ENCODE measurements at regions not wholly inside any gene's neighbourhood (a gene's known extent, or its start where the extent isn't known, plus 50 kb on each side); places are given as distances from the start of the nearest gene placed in this dataset.

DNA sequence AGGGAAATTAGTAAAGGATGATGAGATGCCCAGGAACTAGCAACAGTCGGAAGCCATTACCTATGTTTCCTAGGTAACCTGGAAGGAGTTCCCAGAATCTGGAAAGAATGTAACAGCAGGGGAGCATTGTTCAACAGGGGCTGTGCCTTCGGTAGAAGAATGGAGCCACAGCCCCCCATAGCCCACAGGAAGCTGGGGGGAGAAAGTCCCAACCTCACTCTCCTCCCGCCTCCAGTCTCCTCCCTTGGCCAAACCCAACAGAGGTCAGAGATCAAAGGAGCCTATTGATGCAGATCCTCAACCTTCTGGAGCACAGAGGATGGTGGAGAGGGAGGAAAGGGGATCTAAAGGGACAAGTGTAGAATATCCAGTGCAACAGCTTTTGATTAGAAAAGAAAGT is 131.5 kb upstream of the SLC44A3 start:
- TF ChIP-seq, protein P1, sequence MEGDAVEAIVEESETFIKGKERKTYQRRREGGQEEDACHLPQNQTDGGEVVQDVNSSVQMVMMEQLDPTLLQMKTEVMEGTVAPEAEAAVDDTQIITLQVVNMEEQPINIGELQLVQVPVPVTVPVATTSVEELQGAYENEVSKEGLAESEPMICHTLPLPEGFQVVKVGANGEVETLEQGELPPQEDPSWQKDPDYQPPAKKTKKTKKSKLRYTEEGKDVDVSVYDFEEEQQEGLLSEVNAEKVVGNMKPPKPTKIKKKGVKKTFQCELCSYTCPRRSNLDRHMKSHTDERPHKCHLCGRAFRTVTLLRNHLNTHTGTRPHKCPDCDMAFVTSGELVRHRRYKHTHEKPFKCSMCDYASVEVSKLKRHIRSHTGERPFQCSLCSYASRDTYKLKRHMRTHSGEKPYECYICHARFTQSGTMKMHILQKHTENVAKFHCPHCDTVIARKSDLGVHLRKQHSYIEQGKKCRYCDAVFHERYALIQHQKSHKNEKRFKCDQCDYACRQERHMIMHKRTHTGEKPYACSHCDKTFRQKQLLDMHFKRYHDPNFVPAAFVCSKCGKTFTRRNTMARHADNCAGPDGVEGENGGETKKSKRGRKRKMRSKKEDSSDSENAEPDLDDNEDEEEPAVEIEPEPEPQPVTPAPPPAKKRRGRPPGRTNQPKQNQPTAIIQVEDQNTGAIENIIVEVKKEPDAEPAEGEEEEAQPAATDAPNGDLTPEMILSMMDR (IDR thresholded peaks at IDR 0.05; ENCODE audit: insufficient read depth, low read length) = no peak
- DNase-seq (ENCODE audit: low read depth) = no peak
- H3K4me3 ChIP-seq (ENCODE audit: low read depth, low read length) = no peak overlapping the region

DNA sequence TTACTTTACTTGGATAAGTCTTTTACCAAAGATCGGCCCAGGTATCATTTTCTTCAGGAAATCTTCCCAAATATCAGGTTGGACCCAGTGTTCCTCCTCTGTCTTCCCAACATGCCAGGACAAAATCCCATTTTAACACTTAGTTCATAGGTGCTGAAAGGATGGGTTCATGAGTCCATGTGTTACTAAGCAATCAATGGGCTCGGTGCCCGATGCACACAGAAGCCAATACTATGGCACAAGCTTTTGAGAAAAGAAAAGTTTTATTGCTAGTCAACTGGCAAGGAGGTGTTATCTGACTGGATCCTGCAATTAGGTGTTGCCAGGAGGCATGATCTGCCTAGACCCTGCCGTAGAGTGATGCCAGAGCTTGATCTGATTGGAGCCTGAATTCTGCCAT is 133.3 kb upstream of the SLC44A3 start:
- no peak overlapping the region for H3K4me3 ChIP-seq (ENCODE audit: low read depth, low read length)
- TF ChIP-seq, protein P1 (IDR thresholded peaks at IDR 0.05; ENCODE audit: insufficient read depth, low read length) = no peak
- no peak for DNase-seq (ENCODE audit: low read depth)

DNA sequence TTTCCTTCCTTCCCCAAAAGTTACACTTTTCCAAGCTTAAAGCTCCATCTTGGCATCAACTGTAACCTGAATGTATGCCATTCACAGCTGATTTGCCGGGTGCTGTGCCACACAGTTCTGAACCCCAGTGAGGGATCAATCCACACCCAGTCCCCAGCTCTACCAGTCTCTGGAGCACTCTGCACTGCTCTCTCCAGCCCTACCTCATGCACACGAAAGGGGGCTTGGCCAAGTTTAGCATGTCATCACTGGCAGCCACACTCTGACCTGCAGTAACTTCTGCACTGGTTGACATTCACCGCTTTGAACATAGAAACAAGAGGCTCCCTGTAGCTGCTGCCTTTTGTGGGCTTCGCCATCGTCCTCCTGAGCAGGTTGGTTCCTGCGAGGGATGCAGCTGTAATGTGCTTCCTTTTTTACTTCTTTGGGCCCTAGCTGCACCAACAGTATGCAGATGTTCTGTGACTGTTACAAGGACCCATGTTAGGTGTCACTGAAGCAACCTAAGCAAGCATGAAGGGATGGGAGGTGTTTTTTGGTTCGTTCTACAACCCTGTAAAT is 135.4 kb upstream of the SLC44A3 start:
- DNase-seq (ENCODE audit: low read depth) = no peak
- TF ChIP-seq, protein P1 (IDR thresholded peaks at IDR 0.05; ENCODE audit: insufficient read depth, low read length) = no peak
- H3K4me3 ChIP-seq (ENCODE audit: low read depth, low read length) = no peak overlapping the region

DNA sequence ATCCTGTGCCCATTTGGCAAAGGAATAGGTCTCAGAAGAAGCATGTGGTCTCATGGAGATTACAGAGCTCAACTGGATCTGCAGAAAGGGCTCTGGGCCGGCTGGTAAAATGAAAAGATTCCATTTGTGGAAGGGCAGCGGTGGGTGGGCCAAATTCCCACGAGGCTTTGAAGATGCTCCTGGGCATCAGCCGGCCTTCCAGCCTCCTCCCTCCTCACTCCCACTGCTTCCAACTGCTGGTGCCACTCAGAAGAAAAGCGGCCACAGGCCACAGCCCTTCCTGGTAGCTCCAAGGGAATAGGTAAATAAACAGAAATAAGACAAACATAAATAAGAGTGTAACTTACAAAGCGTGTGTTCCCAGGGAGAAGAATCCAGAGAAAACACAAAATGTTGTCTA is 136.3 kb upstream of the SLC44A3 start:
- H3K4me3 ChIP-seq (ENCODE audit: low read depth, low read length) = no peak overlapping the region
- TF ChIP-seq, protein P1 (IDR thresholded peaks at IDR 0.05; ENCODE audit: insufficient read depth, low read length) = no peak
- DNase-seq (ENCODE audit: low read depth) = no peak

DNA sequence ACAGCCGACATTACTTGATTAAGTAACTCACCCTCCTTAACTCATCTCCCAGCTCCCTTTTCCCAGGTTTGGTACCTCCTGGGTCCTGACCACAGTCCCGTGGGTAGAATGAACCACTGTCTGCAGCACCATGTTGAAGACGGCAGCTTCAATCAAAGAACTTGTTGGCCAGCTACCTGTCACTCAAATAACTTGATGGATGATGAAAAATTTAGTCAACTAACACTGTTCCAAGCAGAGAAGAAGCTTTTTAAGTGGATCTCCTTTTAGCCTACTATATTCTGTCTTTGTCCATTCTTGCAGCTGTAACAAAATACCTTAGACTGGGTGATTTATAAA is 138.4 kb upstream of the F3 start:
- no peak for DNase-seq (ENCODE audit: low read depth)
- no peak overlapping the region for H3K4me3 ChIP-seq (ENCODE audit: low read depth, low read length)
- TF ChIP-seq, protein P1 (IDR thresholded peaks at IDR 0.05; ENCODE audit: insufficient read depth, low read length) = no peak

DNA sequence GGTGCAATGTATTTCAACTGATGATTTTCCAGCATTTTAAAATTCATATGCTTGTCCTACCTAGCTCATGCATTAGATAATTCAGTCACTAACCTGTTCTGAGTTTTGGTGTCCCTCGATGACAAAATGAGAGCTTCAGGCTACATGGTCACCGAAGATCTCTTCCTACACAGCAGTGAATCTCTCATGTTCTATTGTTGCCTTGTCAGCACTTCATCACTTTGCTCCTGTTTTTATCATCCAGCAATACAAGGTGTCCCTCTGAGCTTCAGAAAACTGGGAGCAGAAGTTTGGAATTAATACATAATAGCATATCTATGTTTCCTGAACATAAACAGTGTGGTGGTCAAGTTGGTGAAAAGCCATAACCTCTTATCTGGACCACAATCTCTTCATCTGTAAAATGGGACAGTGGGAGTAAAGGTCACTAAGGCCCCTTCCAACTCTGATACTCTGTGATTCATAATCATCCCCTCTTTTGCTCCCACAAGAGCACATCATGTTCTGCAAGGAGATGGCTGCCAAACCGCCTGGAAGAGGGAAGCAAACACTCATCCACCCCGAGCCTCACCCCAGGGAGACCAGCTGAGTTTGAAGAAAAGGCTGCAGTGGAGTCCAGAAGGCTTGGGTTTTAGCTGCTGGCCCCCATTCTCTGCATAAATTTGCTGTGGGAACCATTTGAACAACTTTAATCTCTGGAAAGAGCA is 137.9 kb upstream of the F3 start:
- TF ChIP-seq, protein P1 (IDR thresholded peaks at IDR 0.05; ENCODE audit: insufficient read depth, low read length) = no peak
- DNase-seq (ENCODE audit: low read depth) = peak; percentile 88
- H3K4me3 ChIP-seq (ENCODE audit: low read depth, low read length) = no peak overlapping the region

All from fibroblast of the aortic adventitia (primary cell).